Stimulated activated memory B cell treated with anti-CD40 and anti-IgM and Interleukin-4, amounts not matched to agents 10 μg/mL and 1 μg/mL and 100 μg/mL, for 72 hours (primary cell): ENCODE measurements at regions not wholly inside any gene's neighbourhood (a gene's known extent, or its start where the extent isn't known, plus 50 kb on each side); places are given as distances from the start of the nearest gene placed in this dataset.

Source experiments
- ATAC-seq: fragments of 150-1000 bp; cut with Tn5 transposase; 2 replicates; pipeline ENCODE4 v1.10.0; 2021
- H3K27ac Mint-ChIP-seq: one replicate; pipeline ENCODE4 v1.8.0; 2022; ENCODE audit warnings: mild to moderate bottlenecking, mixed read lengths
- H3K27me3 Mint-ChIP-seq: one replicate; pipeline ENCODE4 v1.8.0; 2022; ENCODE audit warnings: mixed read lengths
- H3K36me3 Mint-ChIP-seq: one replicate; pipeline ENCODE4 v1.8.0; 2022; ENCODE audit warnings: mixed read lengths
- H3K4me1 Mint-ChIP-seq: one replicate; pipeline ENCODE4 v1.8.0; 2022; ENCODE audit warnings: mixed read lengths
- H3K4me3 Mint-ChIP-seq: one replicate; pipeline ENCODE4 v1.8.0; 2022; ENCODE audit warnings: mild to moderate bottlenecking, moderate library complexity, mixed read lengths
- H3K9me3 Mint-ChIP-seq: one replicate; pipeline ENCODE4 v1.8.0; 2022; ENCODE audit warnings: mixed read lengths

GRCh38 chr4:129481107-129481506 is 385.2 kb downstream of the C4orf33 start:
- Mint-ChIP-seq H3K27ac (no peak overlapping the region), H3K9me3 (no peaks in the 10 kb centered on the region), H3K36me3 (no peaks in the 10 kb centered on the region), H3K4me1 (no peaks in the 10 kb centered on the region), H3K27me3 (no peaks in the 10 kb centered on the region), H3K4me3 (no peak overlapping the region)
- ATAC-seq = no peak

- H3K4me3 Mint-ChIP-seq = no peak overlapping the region
- H3K36me3 Mint-ChIP-seq = no peaks in the 10 kb centered on the region
- no peaks in the 10 kb centered on the region for H3K9me3 Mint-ChIP-seq
- no peak overlapping the region for H3K27ac Mint-ChIP-seq
- H3K27me3 Mint-ChIP-seq = no peaks in the 10 kb centered on the region
- H3K4me1 Mint-ChIP-seq = no peaks in the 10 kb centered on the region
- no peak for ATAC-seq
These were observed 392.5 kb downstream of the C4orf33 start for GRCh38 chr4:129488427-129488826.

DNA sequence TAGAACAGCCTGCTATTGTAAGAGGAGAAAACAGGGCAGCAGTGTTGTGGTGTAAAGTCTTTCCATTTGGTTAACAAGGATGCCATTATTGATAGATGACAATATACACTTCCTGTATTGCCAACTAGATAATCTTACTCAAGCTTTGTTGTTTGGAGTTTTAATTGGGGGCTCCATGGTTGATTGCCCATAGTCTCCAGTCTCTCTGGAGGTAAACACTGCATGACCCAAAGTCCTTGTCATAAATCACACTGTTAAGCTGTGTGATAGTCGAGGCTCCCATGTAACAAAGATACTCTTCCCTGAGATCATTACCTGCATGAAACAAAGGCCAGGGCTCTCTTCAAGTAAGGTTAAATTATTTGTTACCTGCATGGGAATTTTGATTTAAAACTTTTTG is 394.6 kb downstream of the C4orf33 start:
- Mint-ChIP-seq H3K9me3 (no peaks in the 10 kb centered on the region), H3K4me1 (no peaks in the 10 kb centered on the region), H3K27me3 (no peaks in the 10 kb centered on the region), H3K27ac (no peak overlapping the region), H3K36me3 (no peaks in the 10 kb centered on the region), H3K4me3 (no peak overlapping the region)
- no peak for ATAC-seq

DNA sequence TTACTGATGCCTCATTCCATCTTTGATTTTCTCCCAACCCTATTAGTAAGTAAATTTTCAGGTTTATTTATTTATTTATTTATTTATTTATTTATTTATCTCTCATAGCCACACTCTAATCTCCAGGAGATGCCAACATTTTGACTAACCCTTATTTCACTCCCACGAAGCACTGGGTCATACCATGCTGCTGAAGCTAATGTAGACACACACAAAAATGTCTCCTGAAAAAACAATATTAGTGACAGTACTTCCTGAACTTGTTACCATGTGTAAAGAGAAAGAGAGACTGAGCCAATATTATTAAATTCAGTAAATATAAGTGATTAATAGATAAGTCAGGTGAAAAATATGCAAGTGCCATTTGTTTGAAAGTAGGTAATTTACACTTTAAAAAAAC is 402.7 kb downstream of the C4orf33 start:
- no peaks in the 10 kb centered on the region for H3K27me3 Mint-ChIP-seq
- H3K9me3 Mint-ChIP-seq = peaks cover 2% of the 10 kb centered on the region
- no peaks in the 10 kb centered on the region for H3K36me3 Mint-ChIP-seq
- no peaks in the 10 kb centered on the region for H3K4me1 Mint-ChIP-seq
- ATAC-seq = no peak
- H3K27ac Mint-ChIP-seq = no peak overlapping the region
- no peak overlapping the region for H3K4me3 Mint-ChIP-seq

- no peak for ATAC-seq
- Mint-ChIP-seq H3K36me3 (no peaks in the 10 kb centered on the region), H3K4me1 (no peaks in the 10 kb centered on the region), H3K9me3 (no peaks in the 10 kb centered on the region), H3K27ac (no peak overlapping the region), H3K4me3 (no peak overlapping the region), H3K27me3 (no peaks in the 10 kb centered on the region)
These were observed 418.9 kb downstream of the C4orf33 start for GRCh38 chr4:129514852-129515251.

DNA sequence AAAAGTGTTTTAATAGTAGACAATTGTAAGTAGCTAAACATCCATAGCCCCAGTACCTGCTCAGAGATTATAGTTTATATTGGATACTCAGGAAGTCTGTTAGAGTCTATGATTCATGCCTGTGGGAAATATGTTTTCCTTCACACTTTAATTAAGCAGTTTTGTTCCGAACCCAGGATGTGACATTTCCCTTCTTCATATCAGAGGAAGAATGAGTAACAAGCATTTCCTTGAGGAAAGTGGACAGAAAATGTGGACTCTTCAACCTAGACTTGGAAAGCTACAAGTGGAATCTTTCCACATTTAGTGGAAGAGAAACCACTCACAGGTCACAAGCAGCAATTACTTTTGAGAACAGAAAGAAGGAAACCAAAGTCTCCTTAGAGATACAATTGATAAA is 419.4 kb downstream of the C4orf33 start:
- H3K4me1 Mint-ChIP-seq = no peaks in the 10 kb centered on the region
- H3K27me3 Mint-ChIP-seq = no peaks in the 10 kb centered on the region
- no peaks in the 10 kb centered on the region for H3K36me3 Mint-ChIP-seq
- H3K27ac Mint-ChIP-seq = no peak overlapping the region
- H3K4me3 Mint-ChIP-seq = no peak overlapping the region
- no peak for ATAC-seq
- no peaks in the 10 kb centered on the region for H3K9me3 Mint-ChIP-seq

- no peak overlapping the region for H3K4me3 Mint-ChIP-seq
- H3K36me3 Mint-ChIP-seq = no peaks in the 10 kb centered on the region
- H3K27ac Mint-ChIP-seq = no peak overlapping the region
- no peaks in the 10 kb centered on the region for H3K9me3 Mint-ChIP-seq
- H3K27me3 Mint-ChIP-seq = no peaks in the 10 kb centered on the region
- no peak for ATAC-seq
- no peaks in the 10 kb centered on the region for H3K4me1 Mint-ChIP-seq
These were observed 430.9 kb downstream of the C4orf33 start for GRCh38 chr4:129526812-129527211.

GRCh38 chr4:129531253-129531652 is 435.3 kb downstream of the C4orf33 start:
- no peaks in the 10 kb centered on the region for H3K36me3 Mint-ChIP-seq
- peaks cover 8% of the 10 kb centered on the region for H3K4me1 Mint-ChIP-seq
- H3K4me3 Mint-ChIP-seq = no peak overlapping the region
- ATAC-seq = no peak
- H3K27me3 Mint-ChIP-seq = no peaks in the 10 kb centered on the region
- no peak overlapping the region for H3K27ac Mint-ChIP-seq
- no peaks in the 10 kb centered on the region for H3K9me3 Mint-ChIP-seq

- peaks cover 6% of the 10 kb centered on the region for H3K27me3 Mint-ChIP-seq
These were observed 436.6 kb downstream of the C4orf33 start for GRCh38 chr4:129532573-129532972.

GRCh38 chr4:129543299-129543698 is 447.3 kb downstream of the C4orf33 start:
- Mint-ChIP-seq H3K27me3 (peaks cover 3% of the 10 kb centered on the region), H3K27ac (no peak overlapping the region), H3K4me1 (no peaks in the 10 kb centered on the region), H3K36me3 (no peaks in the 10 kb centered on the region), H3K4me3 (no peak overlapping the region), H3K9me3 (no peaks in the 10 kb centered on the region)
- ATAC-seq = no peak

More at GRCh38 chr4:129532573-129532972, 436.6 kb downstream of the C4orf33 start:
- Mint-ChIP-seq H3K27ac (no peak overlapping the region), H3K9me3 (no peaks in the 10 kb centered on the region), H3K4me1 (peaks cover 8% of the 10 kb centered on the region), H3K36me3 (no peaks in the 10 kb centered on the region), H3K4me3 (no peak overlapping the region)
- no peak for ATAC-seq

DNA sequence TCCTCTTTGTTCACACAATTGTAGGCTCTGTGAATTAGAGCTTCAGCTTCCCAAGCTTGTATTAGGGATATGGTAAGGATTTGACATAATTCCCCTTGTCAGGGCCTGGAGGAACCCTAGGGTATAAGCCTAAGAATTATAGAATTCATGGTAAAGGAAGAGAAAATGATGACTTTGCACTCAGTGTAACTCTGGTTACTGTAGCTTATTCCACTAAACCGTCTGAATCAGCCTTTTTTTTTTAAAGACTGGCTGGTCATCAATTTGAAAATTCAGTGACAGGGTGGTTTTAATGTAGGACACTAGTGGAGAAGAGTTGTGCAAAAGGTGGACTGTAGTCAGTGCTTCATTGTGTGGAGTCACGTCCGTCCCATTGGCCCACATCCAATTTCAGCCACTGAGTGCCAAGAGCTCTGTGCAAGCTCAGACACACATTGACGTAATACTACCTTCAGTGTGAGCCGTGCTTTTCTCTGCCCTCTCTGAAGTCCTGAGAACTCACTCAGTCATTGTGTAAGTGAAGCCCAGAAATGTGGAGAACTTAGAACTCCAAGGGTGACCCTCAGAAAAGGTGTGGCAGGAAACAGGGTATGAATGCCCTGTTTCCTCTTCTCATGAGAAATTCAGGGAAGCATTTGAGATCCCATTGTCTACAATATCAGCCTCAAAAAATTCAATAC is 449.8 kb downstream of the C4orf33 start:
- Mint-ChIP-seq H3K9me3 (no peaks in the 10 kb centered on the region), H3K27ac (no peak overlapping the region), H3K4me3 (no peak overlapping the region), H3K27me3 (no peaks in the 10 kb centered on the region), H3K4me1 (no peaks in the 10 kb centered on the region), H3K36me3 (no peaks in the 10 kb centered on the region)
- ATAC-seq = no peak

DNA sequence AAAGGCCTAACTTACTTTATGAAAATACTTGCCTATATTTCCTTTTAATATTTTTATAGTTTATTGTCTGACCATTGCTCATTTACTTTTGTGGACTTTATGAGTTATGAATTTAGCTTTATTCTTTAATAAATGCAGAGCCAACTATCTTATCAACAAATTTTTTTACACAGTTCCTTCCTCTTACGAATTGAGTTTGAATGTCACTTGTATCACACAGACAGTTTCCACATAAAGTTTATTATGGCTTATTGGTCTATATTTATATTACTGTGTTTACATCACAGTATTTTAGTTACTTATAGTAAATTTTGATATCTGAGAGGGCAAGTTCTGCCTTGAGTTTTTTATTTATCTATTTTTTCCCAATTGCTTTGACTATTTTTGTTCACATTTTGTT is 450.6 kb downstream of the C4orf33 start:
- no peaks in the 10 kb centered on the region for H3K36me3 Mint-ChIP-seq
- H3K9me3 Mint-ChIP-seq = no peaks in the 10 kb centered on the region
- H3K27ac Mint-ChIP-seq = no peak overlapping the region
- no peak for ATAC-seq
- no peaks in the 10 kb centered on the region for H3K27me3 Mint-ChIP-seq
- no peak overlapping the region for H3K4me3 Mint-ChIP-seq
- no peaks in the 10 kb centered on the region for H3K4me1 Mint-ChIP-seq

- Mint-ChIP-seq H3K27me3 (no peaks in the 10 kb centered on the region), H3K4me3 (no peak overlapping the region), H3K9me3 (no peaks in the 10 kb centered on the region), H3K36me3 (no peaks in the 10 kb centered on the region), H3K27ac (no peak overlapping the region), H3K4me1 (no peaks in the 10 kb centered on the region)
- ATAC-seq = no peak
These were observed 454.4 kb downstream of the C4orf33 start for GRCh38 chr4:129550281-129550785.

DNA sequence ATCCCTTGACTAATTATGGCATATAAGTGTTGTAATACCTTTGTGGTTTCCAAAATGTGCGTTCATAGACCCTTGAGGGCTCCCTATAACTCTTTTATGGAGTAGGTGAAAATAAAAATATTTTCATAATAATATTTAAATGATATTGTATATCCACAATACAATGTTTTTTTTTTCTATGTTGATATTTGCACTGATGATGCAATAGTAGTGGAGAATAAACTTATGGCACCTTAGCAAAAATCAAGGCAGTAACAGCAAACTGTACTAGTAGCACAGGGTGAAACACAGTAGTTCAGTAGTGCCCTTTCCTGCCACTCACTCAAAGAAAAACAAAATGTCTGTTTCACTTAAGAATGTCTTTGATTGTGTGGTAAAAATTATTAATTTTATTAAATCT is 465.3 kb downstream of the C4orf33 start:
- Mint-ChIP-seq H3K27ac (no peak overlapping the region), H3K4me1 (no peaks in the 10 kb centered on the region)
- ATAC-seq = no peak

GRCh38 chr4:129561886-129562671 is 466.1 kb downstream of the C4orf33 start:
- no peaks in the 10 kb centered on the region for H3K36me3 Mint-ChIP-seq
- no peak overlapping the region for H3K27ac Mint-ChIP-seq
- no peaks in the 10 kb centered on the region for H3K4me1 Mint-ChIP-seq
- no peaks in the 10 kb centered on the region for H3K27me3 Mint-ChIP-seq
- peaks cover 6% of the 10 kb centered on the region for H3K9me3 Mint-ChIP-seq
- ATAC-seq = no peak
- H3K4me3 Mint-ChIP-seq = no peak overlapping the region

More for the DNA sequence above, 465.3 kb downstream of the C4orf33 start:
- Mint-ChIP-seq H3K36me3 (no peaks in the 10 kb centered on the region), H3K4me3 (no peak overlapping the region), H3K27me3 (no peaks in the 10 kb centered on the region), H3K9me3 (peaks cover 6% of the 10 kb centered on the region)

DNA sequence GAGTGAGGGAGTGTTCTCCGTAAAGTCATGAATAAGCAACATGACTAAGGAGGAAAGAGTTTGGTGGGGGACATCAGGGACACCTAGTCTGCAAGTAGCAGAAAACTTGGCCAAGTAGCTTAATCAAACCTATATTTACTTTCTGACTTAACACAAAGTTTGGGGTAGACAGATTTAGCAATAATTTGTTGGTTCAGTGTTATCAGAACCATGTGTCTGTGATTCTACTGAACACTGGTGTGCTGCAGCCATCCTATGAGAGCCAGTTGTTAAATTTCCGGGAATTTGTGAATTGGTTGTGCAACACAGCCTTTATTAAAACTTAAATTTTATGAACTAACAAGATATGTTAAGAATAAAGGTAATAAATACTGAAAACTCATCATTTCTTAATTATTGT is 469.3 kb downstream of the C4orf33 start:
- H3K36me3 Mint-ChIP-seq = no peaks in the 10 kb centered on the region
- ATAC-seq = no peak
- H3K27me3 Mint-ChIP-seq = no peaks in the 10 kb centered on the region
- peaks cover 6% of the 10 kb centered on the region for H3K9me3 Mint-ChIP-seq
- H3K4me1 Mint-ChIP-seq = no peaks in the 10 kb centered on the region
- no peak overlapping the region for H3K4me3 Mint-ChIP-seq
- H3K27ac Mint-ChIP-seq = no peak overlapping the region
